ENCODE measurements at regions not wholly inside any gene's neighbourhood (a gene's known extent, or its start where the extent isn't known, plus 50 kb on each side); places are given as distances from the start of the nearest gene placed in this dataset.

DNA sequence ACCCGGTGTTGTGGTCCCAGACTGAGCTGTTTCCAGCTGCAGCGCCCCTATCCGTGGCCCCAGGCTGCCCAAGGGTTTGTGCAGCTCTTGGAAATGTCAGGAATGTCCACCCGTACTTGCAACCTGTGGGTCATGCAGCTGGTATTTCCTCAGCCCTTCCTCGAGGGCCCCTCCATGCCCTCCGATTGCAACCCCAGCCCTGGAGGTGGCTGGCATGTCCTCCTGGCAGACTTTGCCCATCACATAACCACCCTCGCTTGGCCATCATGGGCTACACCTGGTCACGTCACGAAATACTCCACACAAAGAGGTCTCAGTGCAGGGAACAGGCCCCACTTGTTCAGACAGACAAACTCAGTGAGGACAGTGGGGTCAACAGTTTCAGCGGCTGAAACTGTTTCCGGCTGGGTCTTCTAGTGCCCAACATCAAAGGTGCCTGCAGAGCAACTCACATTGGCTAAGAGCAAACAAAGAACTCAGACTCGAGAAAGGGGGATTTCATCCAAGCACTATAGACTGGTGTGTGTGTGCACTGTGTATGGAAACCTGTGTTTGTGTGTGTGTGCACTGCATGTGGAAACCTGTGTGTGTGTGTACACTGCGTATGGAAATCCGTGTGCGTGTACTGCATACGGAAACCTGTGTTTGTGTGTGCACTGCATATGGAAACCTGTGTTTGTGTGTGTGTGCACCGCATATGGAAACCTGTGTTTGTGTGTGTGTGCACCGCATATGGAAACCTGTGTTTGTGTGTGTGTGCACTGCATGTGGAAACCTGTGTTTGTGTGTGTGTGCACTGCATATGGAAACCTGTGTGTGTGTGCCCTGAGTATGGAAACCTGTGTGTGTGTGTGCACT, 72.8 kb upstream of the CCND1 start:
- Histone ChIP-seq H3K27ac (ENCODE audit: low read depth in 1 of 2, low read length in 1 of 2) (no peak overlapping the region), H3K9me3 (ENCODE audit: control insufficient read depth in 4 of 4, insufficient read depth in 3 of 4, low read length in 3 of 4) (peaks cover 0 to 3% (median 0%) of the 10 kb centered on the region in 4 donors), H3K9ac (ENCODE audit: insufficient read depth in 1 of 2, low read length in 2 of 2) (no peak overlapping the region), H3K4me3 (no peak overlapping the region), H3K36me3 (ENCODE audit: control insufficient read depth in 4 of 4, insufficient read depth in 4 of 4, low read length in 4 of 4) (no peaks in the 10 kb centered on the region), H3K27me3 (ENCODE audit: control insufficient read depth in 3 of 3, insufficient read depth in 3 of 3, low read length in 2 of 3) (no peaks in the 10 kb centered on the region), H3K4me1 (ENCODE audit: control insufficient read depth in 5 of 5, insufficient read depth in 5 of 5, low read length in 5 of 5) (peaks cover 0 to 6% (median 0%) of the 10 kb centered on the region in 5 donors)
- WGBS, 2 donors, result 76 to 88% methylated on average over 18 of the region's 18 CpGs
- ATAC-seq (ENCODE audit: insufficient read depth, low FRiP score) (no peak), DNase-seq (peak; percentile 44 to 77 (median 71))
- TF ChIP-seq CTCF (IDR thresholded peaks at IDR 0.05; ENCODE audit: control extremely low read depth, extremely low read depth), result no peak

GRCh38 chr11:69568809-69569097, 72.2 kb upstream of the CCND1 start:
- H3K27me3 ChIP-seq (ENCODE audit: control insufficient read depth in 3 of 3, insufficient read depth in 3 of 3, low read length in 2 of 3), result no peaks in the 10 kb centered on the region
- H3K27ac ChIP-seq (ENCODE audit: low read depth in 1 of 2, low read length in 1 of 2), result no peak overlapping the region
- no peak overlapping the region for H3K4me3 ChIP-seq
- no peak overlapping the region for H3K9ac ChIP-seq (ENCODE audit: insufficient read depth in 1 of 2, low read length in 2 of 2)
- DNase-seq (no peak), ATAC-seq (ENCODE audit: insufficient read depth, low FRiP score) (no peak)
- peaks cover 0 to 6% (median 0%) of the 10 kb centered on the region in 5 donors for H3K4me1 ChIP-seq (ENCODE audit: control insufficient read depth in 5 of 5, insufficient read depth in 5 of 5, low read length in 5 of 5)
- H3K9me3 ChIP-seq (ENCODE audit: control insufficient read depth in 4 of 4, insufficient read depth in 3 of 4, low read length in 3 of 4), result peaks cover 0 to 3% (median 0%) of the 10 kb centered on the region in 4 donors
- 42 to 79% methylated on average over 4 of the region's 4 CpGs for WGBS, 2 donors
- no peak for TF ChIP-seq CTCF (IDR thresholded peaks at IDR 0.05; ENCODE audit: control extremely low read depth, extremely low read depth)
- no peaks in the 10 kb centered on the region for H3K36me3 ChIP-seq (ENCODE audit: control insufficient read depth in 4 of 4, insufficient read depth in 4 of 4, low read length in 4 of 4)

DNA sequence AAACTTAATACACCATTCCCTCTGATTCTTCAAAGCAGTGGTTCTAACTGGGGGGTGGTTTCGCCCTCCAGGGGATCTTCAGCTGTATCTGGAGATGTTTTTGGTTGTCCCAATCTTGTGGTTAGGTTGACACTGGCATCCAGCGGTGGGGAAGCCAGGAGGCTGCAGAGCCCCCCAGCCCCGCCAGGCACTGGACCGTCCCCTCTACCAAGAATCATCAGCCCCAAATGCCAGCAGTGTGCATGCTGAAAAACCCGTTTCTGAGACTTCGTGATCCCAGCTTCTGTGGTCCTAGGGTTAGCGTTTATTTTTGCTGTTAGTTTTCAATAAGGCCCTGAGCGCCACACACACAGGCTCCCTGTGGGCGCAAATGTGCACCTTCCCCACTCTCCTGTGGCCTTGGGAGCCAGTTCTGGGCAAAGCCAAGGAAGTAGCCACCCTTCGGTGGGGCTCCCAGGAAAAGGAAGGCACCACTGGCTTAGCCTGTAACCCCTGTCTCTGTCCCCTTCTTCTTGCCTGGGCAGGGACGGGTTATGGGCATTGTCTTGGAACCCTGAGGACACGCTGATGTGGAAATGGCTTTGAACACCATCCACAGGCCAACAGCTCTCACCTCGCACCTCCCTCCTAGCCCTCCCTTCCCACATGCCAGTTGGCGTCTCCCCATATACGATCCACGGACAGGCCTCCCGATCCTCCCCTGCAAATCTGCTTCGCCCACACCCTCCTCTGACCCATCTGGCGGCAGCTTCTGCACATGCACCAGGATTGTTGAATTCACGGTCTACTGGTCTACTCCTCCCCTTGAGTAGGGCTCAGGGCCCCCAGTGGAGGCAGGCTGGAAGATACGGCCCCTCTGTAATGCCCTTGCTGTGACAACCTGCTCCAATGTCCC, 71.4 kb upstream of the CCND1 start:
- Histone ChIP-seq H3K27me3 (ENCODE audit: control insufficient read depth in 3 of 3, insufficient read depth in 3 of 3, low read length in 2 of 3) (no peaks in the 10 kb centered on the region), H3K9me3 (ENCODE audit: control insufficient read depth in 4 of 4, insufficient read depth in 3 of 4, low read length in 3 of 4) (peaks cover 0 to 3% (median 0%) of the 10 kb centered on the region in 4 donors), H3K4me3 (no peak overlapping the region), H3K27ac (ENCODE audit: low read depth in 1 of 2, low read length in 1 of 2) (no peak overlapping the region), H3K4me1 (ENCODE audit: control insufficient read depth in 5 of 5, insufficient read depth in 5 of 5, low read length in 5 of 5) (peaks cover 0 to 6% (median 0%) of the 10 kb centered on the region in 5 donors), H3K9ac (ENCODE audit: insufficient read depth in 1 of 2, low read length in 2 of 2) (no peak overlapping the region), H3K36me3 (ENCODE audit: control insufficient read depth in 4 of 4, insufficient read depth in 4 of 4, low read length in 4 of 4) (no peaks in the 10 kb centered on the region)
- no peak for DNase-seq
- no peak for ATAC-seq (ENCODE audit: insufficient read depth, low FRiP score)
- no peak for TF ChIP-seq CTCF (IDR thresholded peaks at IDR 0.05; ENCODE audit: control extremely low read depth, extremely low read depth)
- whole genome bisulfite sequencing, 2 donors, result 93 to 95% methylated on average over 21 of the region's 21 CpGs
